ENCODE measurements at regions not wholly inside any gene's neighbourhood (a gene's known extent, or its start where the extent isn't known, plus 50 kb on each side); places are given as distances from the start of the nearest gene placed in this dataset.

DNA sequence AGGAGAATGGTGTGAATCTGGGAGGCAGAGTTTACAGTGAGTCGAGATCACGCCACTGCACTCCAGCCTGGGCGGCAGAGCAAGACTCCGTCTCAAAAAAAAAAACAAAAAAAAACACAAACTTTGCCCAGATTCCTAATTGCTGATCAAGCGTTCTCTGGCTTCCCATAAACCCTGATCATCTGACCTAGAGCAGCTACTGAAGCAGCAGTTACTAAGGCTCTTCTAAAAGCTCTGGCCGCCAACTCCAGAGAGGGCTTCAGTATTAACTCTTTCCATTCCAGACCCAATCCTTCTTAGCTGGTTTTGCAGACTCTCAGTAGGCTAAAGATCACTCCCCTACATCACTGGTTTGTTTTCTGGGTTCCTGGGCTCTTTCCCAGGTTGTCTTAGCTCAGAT lies 201.6 kb downstream of the IGSF11 start:
- intact Hi-C loops (cut with micrococcal nuclease): no loop called here

DNA sequence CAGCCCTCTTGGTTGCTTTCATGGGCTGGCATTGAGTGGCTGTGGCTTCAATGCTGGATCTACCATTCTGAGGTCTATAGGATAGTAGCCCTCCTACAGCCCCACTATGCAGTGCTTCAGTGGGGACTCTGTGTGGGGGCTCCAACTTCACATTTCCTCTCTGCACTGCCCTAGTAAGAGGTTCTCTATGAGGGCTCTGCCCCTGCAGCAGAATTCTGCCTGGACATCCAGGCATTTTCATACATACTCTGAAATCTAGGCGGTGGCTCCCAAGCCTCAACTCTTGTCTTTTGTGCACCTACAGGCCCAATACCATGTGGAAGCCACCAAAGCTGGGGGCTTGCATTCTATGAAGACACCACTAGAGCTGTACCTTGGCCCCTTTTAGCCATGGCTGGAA lies 195.8 kb downstream of the IGSF11 start:
- intact Hi-C loops (cut with micrococcal nuclease): no loop called here

DNA sequence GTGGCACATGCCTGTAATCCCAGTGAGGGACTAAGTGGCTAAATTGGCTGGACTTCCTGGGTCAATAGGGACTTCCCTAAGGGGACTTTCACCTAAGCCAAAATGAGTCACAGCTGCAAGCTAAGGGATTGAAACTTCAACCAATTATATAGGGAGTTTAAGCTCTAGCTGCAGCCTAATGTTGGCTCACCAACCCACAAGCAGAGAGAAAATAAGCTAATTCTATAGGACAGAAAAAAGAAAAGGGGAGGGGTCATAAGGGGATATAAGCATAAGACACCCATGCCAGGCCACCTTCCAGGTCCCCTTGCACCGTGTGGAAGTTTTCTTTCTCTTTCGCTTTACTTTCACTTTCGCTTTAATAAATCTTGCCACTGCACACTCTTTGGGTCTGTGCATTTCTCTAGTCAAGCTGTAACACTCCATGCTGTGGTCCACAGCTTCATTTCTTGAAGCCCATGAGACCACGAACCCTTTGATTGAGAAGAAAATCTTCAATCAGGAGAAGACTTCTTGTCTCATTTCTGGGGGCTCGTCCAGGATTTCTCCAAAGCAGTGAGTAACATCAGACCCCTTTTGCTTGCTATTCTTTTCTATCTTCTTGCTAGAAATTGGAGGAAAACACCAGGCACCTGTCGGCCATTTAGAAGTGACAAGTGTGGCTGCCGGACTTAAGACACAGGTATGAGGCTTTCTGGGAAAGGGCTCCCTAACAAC lies 192.3 kb downstream of the IGSF11 start:
- intact Hi-C loops (cut with micrococcal nuclease): no loop called here

DNA sequence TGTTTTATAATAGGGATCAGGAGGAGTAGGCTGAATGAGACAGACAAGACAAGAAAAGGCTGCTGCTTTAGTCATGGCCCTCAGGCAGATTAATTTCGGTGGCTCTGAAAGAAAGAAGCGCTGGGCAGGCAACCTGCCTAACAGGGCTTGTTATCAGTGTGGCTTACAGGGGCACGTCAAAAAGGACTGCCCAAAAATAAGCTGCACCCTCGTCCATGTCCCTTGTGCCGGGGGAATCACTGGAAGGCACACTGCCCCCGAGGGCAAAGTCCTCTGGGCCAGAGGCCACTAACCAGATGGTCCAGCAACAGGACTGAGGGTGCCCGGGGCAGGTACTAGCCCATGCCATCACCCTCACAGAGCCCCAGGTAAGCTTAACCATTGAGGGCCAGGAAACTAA lies 188.5 kb downstream of the IGSF11 start:
- intact Hi-C loops (cut with micrococcal nuclease): no loop called here

All from T-helper 1 cell treated with Interleukin-12 subunit alpha and Interleukin-12 subunit beta and Interleukin-4 antibody, amounts not matched to agents 30 ng/mL and 1 ng/mL, for 36 hours (primary cell).